Gastrocnemius medialis (tissue), 4 donors: ENCODE measurements at regions not wholly inside any gene's neighbourhood (a gene's known extent, or its start where the extent isn't known, plus 50 kb on each side); places are given as distances from the start of the nearest gene placed in this dataset.

Source experiments
- ATAC-seq, 2 donors: fragments of 150-250 bp; one replicate each; pipeline ENCODE4 v1.9.1; 2016
- DNase-seq, 2 donors: peaks; one replicate each; pipeline ENCODE4 v3.0.0-alpha.2; 2019
- H3K27ac ChIP-seq, 4 donors: fragments of 200-600 bp; sonication (generic); 1 replicate in 1 of 4; 2 replicates in 3 of 4; pipeline ENCODE4 v1.5.1; 2016 to 2018; ENCODE audit warnings: mild to moderate bottlenecking in 2 of 4, moderate library complexity in 1 of 4
- H3K27me3 ChIP-seq, 3 donors: fragments of 200-600 bp; sonication (generic) in 2 of 3; 1 replicate in 1 of 3; 2 replicates in 2 of 3; pipeline versions ENCODE4 v1.5.1 to v1.6.0; 2016 to 2019; ENCODE audit warnings: mild to moderate bottlenecking in 1 of 3, moderate library complexity in 1 of 3
- H3K36me3 ChIP-seq, 2 donors: fragments of 200-600 bp; sonication (generic) in 1 of 2; one replicate each; pipeline ENCODE4 v1.5.1; 2017 to 2018
- H3K4me1 ChIP-seq, 2 donors: fragments of 200-600 bp; sonication (generic) in 1 of 2; one replicate each; pipeline ENCODE4 v1.5.1; 2016 to 2017; ENCODE audit warnings: mild to moderate bottlenecking in 2 of 2
- H3K4me3 ChIP-seq, 4 donors: fragments of 200-600 bp; sonication (generic) in 3 of 4; 1 replicate in 1 of 4; 2 replicates in 3 of 4; pipeline ENCODE4 v1.5.1; 2016 to 2019; ENCODE audit warnings: mild to moderate bottlenecking in 2 of 4
- H3K9me3 ChIP-seq, 3 donors: fragments of 200-600 bp; sonication (generic) in 2 of 3; 1 replicate in 1 of 3; 2 replicates in 2 of 3; pipeline ENCODE4 v1.5.1; 2016 to 2019
- POLR2A ChIP-seq, 2 donors: fragments of 450-650 bp; IDR thresholded peaks; one replicate each; pipeline ENCODE4 v1.6.1; 2017; ENCODE audit warnings: antibody characterized with exemption in 2 of 2, mild to moderate bottlenecking in 2 of 2, moderate library complexity in 2 of 2
- in situ Hi-C, 4 donors: fragments of 200-750 bp; cut with MboI; loops; one replicate each; pipeline versions ENCODE4 v1.15.0 to v1.8.0; 2017; ENCODE audit warnings: low sequenced_read_pairs in 4 of 4
- intact Hi-C: fragments of 100-400 bp; cut with DNase I; formaldehyde crosslinking; loops from one replicate; pipeline ENCODE4 v1.15.1; 2023; ENCODE audit warnings: low total_unique reads
- TF ChIP-seq, protein P1 (sequence below), 5 experiments: fragments of 450-650 bp in 3 of 5; fragments of 200-600 bp in 2 of 5; sonication (generic) in 2 of 5; IDR thresholded peaks in 4 of 5; conservative IDR thresholded peaks in 1 of 5; 1 replicate in 4 of 5; 2 replicates in 1 of 5; pipeline ENCODE4 v1.5.1; 2016 to 2019; ENCODE audit warnings: antibody characterized with exemption in 5 of 5, mild to moderate bottlenecking in 3 of 5, moderate library complexity in 3 of 5

DNA sequence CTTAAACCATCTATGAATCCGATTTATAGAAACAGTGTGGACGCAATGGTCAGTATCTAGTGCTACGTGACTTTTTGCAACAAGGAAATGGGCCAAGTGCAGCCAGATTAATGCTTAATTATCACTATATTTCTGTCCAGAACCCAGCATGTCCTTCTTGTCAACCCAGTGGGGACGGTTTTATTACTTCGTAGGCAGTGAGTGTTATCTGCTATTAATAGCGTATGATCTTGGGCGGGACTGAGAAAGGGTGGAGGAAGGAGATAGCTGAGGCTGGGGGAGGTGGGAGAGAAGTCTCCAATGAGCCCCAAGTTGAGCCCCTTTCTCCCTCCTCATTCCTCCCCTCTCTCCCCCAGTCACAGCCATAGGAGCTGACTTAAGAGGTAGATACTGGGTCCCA is 59.7 kb upstream of the FAM222A start:
- Histone ChIP-seq H3K27ac (peak overlapping the region in 3 of 4 donors; percentile 12 to 47 (median 26)), H3K27me3 (no peaks in the 10 kb centered on the region), H3K36me3 (no peaks in the 10 kb centered on the region), H3K4me3 (peak overlapping the region in 1 of 4 donors; percentile 22), H3K9me3 (no peaks in the 10 kb centered on the region), H3K4me1 (peaks cover 10 to 11% of the 10 kb centered on the region in 2 donors)
- intact Hi-C loops (loop anchor here (1.0 kb wide), 1 partner anchor 29 kb away; no protein-coding TSS in a partner anchor), in situ Hi-C loops (no loop called here)
- ATAC-seq (peak; percentile 85 to 95), DNase-seq (no peak)
- TF ChIP-seq, protein P1, sequence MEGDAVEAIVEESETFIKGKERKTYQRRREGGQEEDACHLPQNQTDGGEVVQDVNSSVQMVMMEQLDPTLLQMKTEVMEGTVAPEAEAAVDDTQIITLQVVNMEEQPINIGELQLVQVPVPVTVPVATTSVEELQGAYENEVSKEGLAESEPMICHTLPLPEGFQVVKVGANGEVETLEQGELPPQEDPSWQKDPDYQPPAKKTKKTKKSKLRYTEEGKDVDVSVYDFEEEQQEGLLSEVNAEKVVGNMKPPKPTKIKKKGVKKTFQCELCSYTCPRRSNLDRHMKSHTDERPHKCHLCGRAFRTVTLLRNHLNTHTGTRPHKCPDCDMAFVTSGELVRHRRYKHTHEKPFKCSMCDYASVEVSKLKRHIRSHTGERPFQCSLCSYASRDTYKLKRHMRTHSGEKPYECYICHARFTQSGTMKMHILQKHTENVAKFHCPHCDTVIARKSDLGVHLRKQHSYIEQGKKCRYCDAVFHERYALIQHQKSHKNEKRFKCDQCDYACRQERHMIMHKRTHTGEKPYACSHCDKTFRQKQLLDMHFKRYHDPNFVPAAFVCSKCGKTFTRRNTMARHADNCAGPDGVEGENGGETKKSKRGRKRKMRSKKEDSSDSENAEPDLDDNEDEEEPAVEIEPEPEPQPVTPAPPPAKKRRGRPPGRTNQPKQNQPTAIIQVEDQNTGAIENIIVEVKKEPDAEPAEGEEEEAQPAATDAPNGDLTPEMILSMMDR (IDR thresholded peaks at IDR 0.05 in 4 of 5, conservative IDR thresholded peaks at IDR 0.05 in 1 of 5): no peak
- no peak for TF ChIP-seq POLR2A (IDR thresholded peaks at IDR 0.05)

DNA sequence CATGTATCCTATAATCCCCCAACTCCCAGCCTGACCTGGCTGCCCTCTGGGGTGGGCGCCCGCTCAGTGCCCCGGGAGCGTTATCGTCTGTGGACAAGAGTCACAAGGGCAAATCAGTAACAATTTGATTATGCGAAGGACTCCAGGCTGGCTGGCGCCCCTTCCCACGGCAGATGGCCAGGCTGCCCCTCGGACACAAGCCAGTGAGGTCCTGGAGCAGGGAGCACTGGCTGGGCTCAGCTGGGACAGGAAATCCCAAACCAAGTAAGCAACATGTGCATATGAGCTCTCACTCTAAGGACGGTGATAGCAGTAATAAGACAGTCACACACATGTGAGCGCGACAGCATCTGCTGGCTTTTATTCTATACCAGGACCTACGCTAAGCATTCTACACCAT is 59.3 kb upstream of the FAM222A start:
- peak overlapping the region in 3 of 4 donors; percentile 12 to 47 (median 26) for H3K27ac ChIP-seq
- ATAC-seq (peak in 1 of 2 donors; percentile 74), DNase-seq (no peak)
- H3K4me3 ChIP-seq: peak overlapping the region in 1 of 4 donors; percentile 22
- no peaks in the 10 kb centered on the region for H3K27me3 ChIP-seq
- in situ Hi-C loops (no loop called here), intact Hi-C loops (loop anchor here (1.0 kb wide), 1 partner anchor 29 kb away; no protein-coding TSS in a partner anchor)
- no peaks in the 10 kb centered on the region for H3K9me3 ChIP-seq
- peaks cover 10 to 11% of the 10 kb centered on the region in 2 donors for H3K4me1 ChIP-seq
- H3K36me3 ChIP-seq: no peaks in the 10 kb centered on the region
- TF ChIP-seq POLR2A (IDR thresholded peaks at IDR 0.05): no peak
- TF ChIP-seq, protein P1 (IDR thresholded peaks at IDR 0.05 in 4 of 5, conservative IDR thresholded peaks at IDR 0.05 in 1 of 5): no peak

DNA sequence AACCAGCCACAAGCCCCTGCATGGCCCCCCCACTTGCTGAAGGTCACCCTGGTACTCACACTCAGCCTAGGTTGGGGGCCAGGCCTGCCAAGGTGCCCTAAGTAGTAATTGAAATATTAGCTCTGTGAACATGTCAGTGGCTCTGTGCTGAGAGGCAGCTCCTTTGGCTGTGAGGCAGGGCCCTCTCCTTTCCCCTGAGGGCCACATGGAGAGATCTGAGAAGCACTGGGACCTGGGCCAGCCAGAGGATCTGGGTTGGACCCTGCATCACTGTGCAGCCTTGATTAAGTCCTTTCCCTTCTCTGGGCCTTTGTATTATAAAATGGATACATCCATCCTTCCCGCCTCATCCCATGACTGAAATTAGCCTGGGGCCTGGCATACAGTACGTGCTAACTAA is 58.0 kb upstream of the FAM222A start:
- no peaks in the 10 kb centered on the region for H3K36me3 ChIP-seq
- no peak for ATAC-seq

DNA sequence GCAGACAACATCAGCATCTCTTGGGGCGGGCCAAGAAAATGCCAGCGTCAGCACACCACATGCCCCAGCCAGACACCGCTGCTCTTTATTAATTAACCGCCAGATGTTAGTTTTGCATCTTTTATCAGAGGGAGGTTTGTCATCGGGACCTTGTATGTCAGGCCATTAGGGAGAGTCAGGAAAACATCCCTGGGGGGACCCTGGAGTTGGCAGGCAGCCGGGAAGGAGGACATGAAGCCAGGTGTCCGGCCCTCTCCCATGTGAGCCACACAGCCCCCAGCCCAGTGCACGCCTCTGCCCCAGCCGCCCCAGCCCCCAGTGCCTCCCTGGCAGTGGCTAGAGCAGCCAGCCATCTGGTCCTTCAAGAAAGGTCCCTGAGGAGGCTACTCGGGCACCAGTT is 56.9 kb upstream of the FAM222A start:
- intact Hi-C loops (no loop called here), in situ Hi-C loops (no loop called here)
- TF ChIP-seq, protein P1 (IDR thresholded peaks at IDR 0.05 in 4 of 5, conservative IDR thresholded peaks at IDR 0.05 in 1 of 5): no peak
- TF ChIP-seq POLR2A (IDR thresholded peaks at IDR 0.05): no peak
- no peaks in the 10 kb centered on the region for H3K9me3 ChIP-seq
- H3K4me1 ChIP-seq: peaks cover 10 to 11% of the 10 kb centered on the region in 2 donors
- H3K4me3 ChIP-seq: no peak overlapping the region
- H3K36me3 ChIP-seq: no peaks in the 10 kb centered on the region
- ATAC-seq (no peak), DNase-seq (no peak)
- H3K27me3 ChIP-seq: no peaks in the 10 kb centered on the region
- no peak overlapping the region for H3K27ac ChIP-seq

More for the DNA sequence above, 58.0 kb upstream of the FAM222A start:
- H3K9me3 ChIP-seq: no peaks in the 10 kb centered on the region
- intact Hi-C loops: no loop called here
- H3K4me1 ChIP-seq: peaks cover 10 to 11% of the 10 kb centered on the region in 2 donors
- no peak for DNase-seq
- no peak for TF ChIP-seq POLR2A (IDR thresholded peaks at IDR 0.05)
- TF ChIP-seq, protein P1 (IDR thresholded peaks at IDR 0.05 in 4 of 5, conservative IDR thresholded peaks at IDR 0.05 in 1 of 5): no peak
- H3K4me3 ChIP-seq: no peak overlapping the region
- H3K27ac ChIP-seq: no peak overlapping the region
- H3K27me3 ChIP-seq: no peaks in the 10 kb centered on the region
- in situ Hi-C loops: no loop called here

DNA sequence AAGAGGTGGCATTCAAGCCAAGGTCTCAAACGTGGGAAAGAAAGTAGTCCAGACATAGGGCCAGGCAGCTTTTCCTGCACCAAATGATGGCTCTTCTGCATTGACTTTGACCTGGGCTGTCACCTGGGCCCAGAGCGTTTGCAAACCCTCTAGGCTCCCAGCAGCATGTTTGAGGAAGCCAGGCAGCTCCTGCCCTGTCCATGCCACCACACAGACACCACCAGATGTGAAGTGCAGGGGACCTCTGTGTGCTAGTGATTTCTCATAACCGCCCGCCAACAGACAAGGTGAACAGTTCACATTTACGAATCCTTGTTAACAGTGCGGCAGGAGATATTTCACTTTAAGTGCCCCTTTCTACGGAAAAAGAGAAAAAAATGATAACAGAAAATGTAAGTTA is 49.8 kb upstream of the FAM222A start:
- Histone ChIP-seq H3K4me3 (no peak overlapping the region), H3K36me3 (no peaks in the 10 kb centered on the region), H3K27ac (no peak overlapping the region), H3K27me3 (no peaks in the 10 kb centered on the region), H3K4me1 (no peaks in the 10 kb centered on the region), H3K9me3 (no peaks in the 10 kb centered on the region)
- ATAC-seq (no peak), DNase-seq (no peak)
- intact Hi-C loops: no loop called here
- in situ Hi-C loops: no loop called here
- no peak for TF ChIP-seq POLR2A (IDR thresholded peaks at IDR 0.05)
- TF ChIP-seq, protein P1 (IDR thresholded peaks at IDR 0.05 in 4 of 5, conservative IDR thresholded peaks at IDR 0.05 in 1 of 5): no peak
